ENCODE measurements at regions not wholly inside any gene's neighbourhood (a gene's known extent, or its start where the extent isn't known, plus 50 kb on each side); places are given as distances from the start of the nearest gene placed in this dataset.

- TF ChIP-seq CTCF (conservative IDR thresholded peaks at IDR 0.05) (no peak), ZFX (IDR thresholded peaks at IDR 0.05) (no peak)
Measured at GRCh38 chr21:34262469-34262845, 101.3 kb upstream of the KCNE2 start.
